Heart left ventricle (tissue), 16 donors: ENCODE measurements at regions not wholly inside any gene's neighbourhood (a gene's known extent, or its start where the extent isn't known, plus 50 kb on each side); places are given as distances from the start of the nearest gene placed in this dataset.

Experiments used
- ATAC-seq, 4 donors: fragments of 200-7000 bp; cut with Tn5 transposase; one replicate each; pipeline ENCODE4 v1.9.1; 2020 to 2022; ENCODE audit warnings: moderate library complexity in 4 of 4, mild to moderate bottlenecking in 3 of 4, moderate number of reproducible peaks in 1 of 4
- DNase-seq, 5 donors: peaks; one replicate each; pipeline ENCODE4 v3.0.0-alpha.2; 2020
- H3K27ac ChIP-seq, 12 donors: fragments of 200-600 bp; sonication (generic) in 4 of 12; one replicate each; pipeline versions ENCODE4 v1.5.0 to v1.8.0; 2016 to 2022; ENCODE audit warnings: mild to moderate bottlenecking in 2 of 12
- H3K27me3 ChIP-seq, 9 donors: fragments of 200-600 bp; sonication (generic) in 2 of 9; one replicate each; pipeline versions ENCODE4 v1.5.1 to v1.8.0; 2016 to 2022; ENCODE audit warnings: mild to moderate bottlenecking in 3 of 9
- H3K36me3 ChIP-seq, 9 donors: fragments of 200-600 bp; sonication (generic) in 2 of 9; one replicate each; pipeline versions ENCODE4 v1.5.0 to v1.8.0; 2018 to 2022; ENCODE audit warnings: mild to moderate bottlenecking in 2 of 9
- H3K4me1 ChIP-seq, 12 donors: fragments of 200-600 bp; sonication (generic) in 4 of 12; one replicate each; pipeline versions ENCODE4 v1.5.0 to v1.8.0; 2016 to 2022; ENCODE audit warnings: mild to moderate bottlenecking in 3 of 12
- H3K4me3 ChIP-seq, 12 donors: fragments of 200-600 bp; sonication (generic) in 4 of 12; one replicate each; pipeline versions ENCODE4 v1.5.0 to v1.8.0; 2017 to 2022; ENCODE audit warnings: mild to moderate bottlenecking in 9 of 12, moderate library complexity in 4 of 12
- H3K9me3 ChIP-seq, 12 donors: fragments of 200-600 bp; sonication (generic) in 4 of 12; one replicate each; pipeline versions ENCODE4 v1.5.0 to v1.8.0; 2016 to 2022; ENCODE audit warnings: mild to moderate bottlenecking in 1 of 12
- CTCF ChIP-seq, 12 donors: fragments of 200-600 bp; sonication (generic) in 4 of 12; IDR thresholded peaks; one replicate each; pipeline versions ENCODE4 v1.5.0 to v1.8.0; 2018 to 2022; ENCODE audit warnings: antibody characterized with exemption in 12 of 12, mild to moderate bottlenecking in 5 of 12
- POLR2A ChIP-seq, 2 donors: fragments of 450-650 bp; IDR thresholded peaks; one replicate each; pipeline ENCODE4 v1.6.1; 2017; ENCODE audit warnings: antibody characterized with exemption in 2 of 2, mild to moderate bottlenecking in 2 of 2, moderate library complexity in 2 of 2
- WGBS, 4 donors: extraction: QIAGEN DNeasy Blood & Tissue Kit in 2 of 4; methylation state at CpG; one replicate each; pipeline versions ENCODE4 v1.1.5 to v1.1.7; 2013 to 2018; 5-methylcytosine and 5-hydroxymethylcytosine counted together
- intact Hi-C, 10 donors: fragments of 100-400 bp; cut with DNase I; formaldehyde crosslinking; loops; one replicate each; pipeline versions ENCODE4 v1.11.1 to v1.14.2; 2022
- donor health status: ischemic (EF 13 %, LVEDD 7.1; RV severe dilation, severe dysfunction).
- donor health status: healthy with polysubstance abuse.
- donor health status: DM: no; HTN: yes; CAD: no.
- donor health status: DM: no; HTN: no; CAD: no.
- donor health status: ischemic (EF 25% LVEDD 6.9; RV normal size, moderate dysfunction).
- donor health status: ischemic (EF 25% LVEDD 5.7; RV mildly dilated, moderate dysfunction).
- donor health status: healthy.
- donor health status: DM: yes; HTN: yes; CAD: no.
- donor health status: ischemic (EF 35%, LVEDD 5.7; RV mildly dilated, moderate dysfunction).
- donor health status: nonischemic (EF 11% LVEDD 7.7; RV severe dilation, severe dysfunction).
- donor health status: DM: yes; HTN: yes; CAD: no.
- donor health status: PGD.
- donor health status: ischemic (EF 29% LVEDD 5.4; RV normal size, mild dysfunction).
- donor health status: nonischemic (EF 23%, LVEDD 6.1; RV moderate dilation, normal function).

- TF ChIP-seq POLR2A (IDR thresholded peaks at IDR 0.05) (no peak), CTCF (IDR thresholded peaks at IDR 0.05) (no peak)
- Histone ChIP-seq H3K9me3 (no peaks in the 10 kb centered on the region), H3K27ac (no peak overlapping the region), H3K4me1 (no peaks in the 10 kb centered on the region), H3K4me3 (no peak overlapping the region), H3K36me3 (no peaks in the 10 kb centered on the region), H3K27me3 (no peaks in the 10 kb centered on the region)
- DNase-seq, result no peak
- no peak for ATAC-seq
- intact Hi-C loops, result loop anchor here in 6 of 10 donors (5.0 to 10.0 kb wide), 3 partner anchors 887 to 1080 kb away; no protein-coding TSS in a partner anchor
- 67 to 95% (median 91%) methylated on average over 6 of the region's 6 CpGs for WGBS, 4 donors
Observed at GRCh38 chrX:46404774-46405173, 140.4 kb downstream of the ZNF674 start.

- Histone ChIP-seq H3K36me3 (no peaks in the 10 kb centered on the region), H3K27me3 (no peaks in the 10 kb centered on the region), H3K4me1 (no peaks in the 10 kb centered on the region), H3K27ac (no peak overlapping the region), H3K9me3 (no peaks in the 10 kb centered on the region), H3K4me3 (no peak overlapping the region)
- TF ChIP-seq POLR2A (IDR thresholded peaks at IDR 0.05) (no peak), CTCF (IDR thresholded peaks at IDR 0.05) (no peak)
- ATAC-seq (no peak), DNase-seq (no peak)
- 66 to 92% (median 81%) methylated on average over 5 of the region's 5 CpGs for WGBS, 4 donors
- intact Hi-C loops, result loop anchor here in 5 of 10 donors (10.0 kb wide), 2 partner anchors 886 to 1076 kb away; no protein-coding TSS in a partner anchor
Observed at GRCh38 chrX:46400530-46401443, 144.4 kb downstream of the ZNF674 start.

GRCh38 chrX:46398874-46399273 is 146.3 kb downstream of the ZNF674 start:
- Histone ChIP-seq H3K4me3 (no peak overlapping the region), H3K4me1 (no peaks in the 10 kb centered on the region), H3K9me3 (no peaks in the 10 kb centered on the region), H3K27me3 (no peaks in the 10 kb centered on the region), H3K27ac (no peak overlapping the region), H3K36me3 (no peaks in the 10 kb centered on the region)
- intact Hi-C loops, result no loop called here
- DNase-seq (no peak), ATAC-seq (no peak)
- no peak for TF ChIP-seq CTCF (IDR thresholded peaks at IDR 0.05)
- TF ChIP-seq POLR2A (IDR thresholded peaks at IDR 0.05), result no peak
- 86 to 100% (median 92%) methylated on average over 1 of the region's 1 CpG for WGBS, 4 donors

GRCh38 chrX:46398126-46398525 is 147.1 kb downstream of the ZNF674 start:
- ATAC-seq, result no peak
- H3K9me3 ChIP-seq, result no peaks in the 10 kb centered on the region
- no peak overlapping the region for H3K4me3 ChIP-seq
- H3K4me1 ChIP-seq, result no peaks in the 10 kb centered on the region
- 67 to 91% (median 72%) methylated on average over 1 of the region's 1 CpG for WGBS, 4 donors
- no peak for DNase-seq
- H3K36me3 ChIP-seq, result no peaks in the 10 kb centered on the region
- intact Hi-C loops, result no loop called here
- H3K27me3 ChIP-seq, result no peaks in the 10 kb centered on the region
- H3K27ac ChIP-seq, result no peak overlapping the region
- TF ChIP-seq POLR2A (IDR thresholded peaks at IDR 0.05), result no peak
- no peak for TF ChIP-seq CTCF (IDR thresholded peaks at IDR 0.05)
